ENCODE measurements at regions not wholly inside any gene's neighbourhood (a gene's known extent, or its start where the extent isn't known, plus 50 kb on each side); places are given as distances from the start of the nearest gene placed in this dataset.

DNA sequence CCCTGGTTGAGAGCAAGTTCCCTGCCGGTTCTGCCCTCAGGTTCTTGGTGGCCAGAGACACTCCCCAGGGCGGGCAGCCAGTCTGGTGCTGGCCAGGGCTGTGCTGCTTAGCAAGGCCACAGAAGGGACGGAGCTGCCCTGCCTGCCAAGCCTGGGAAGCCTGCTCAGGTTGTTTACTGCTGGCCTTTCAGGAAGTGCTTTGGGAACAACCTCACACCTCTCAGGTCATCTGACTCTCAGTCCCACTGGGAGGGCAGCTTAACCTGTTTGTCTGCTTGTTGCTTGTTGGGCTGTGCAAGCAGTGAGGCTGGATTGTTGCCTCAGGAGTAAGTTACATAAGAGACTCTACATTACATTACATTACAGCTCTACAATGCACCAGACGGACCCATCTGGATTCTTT lies 75.8 kb upstream of the AFDN start:
- no peaks in the 10 kb centered on the region for H3K79me2 ChIP-seq (ENCODE audit: insufficient read depth, low read length)
- ChIA-PET CTCF (ENCODE audit: low intra/inter-chr PET ratio, low total read pairs) (no interaction called here), POLR2A (interaction anchor here (2.4 to 3.2 kb wide), 2 partner anchors 8 to 11 kb away, joined by 9 to 17 read pairs; no protein-coding TSS in a partner anchor)
- H3K9me3 ChIP-seq (ENCODE audit: low read length): no peaks in the 10 kb centered on the region
- no peak overlapping the region for H2AFZ ChIP-seq (ENCODE audit: low read length)
- H4K20me1 ChIP-seq (ENCODE audit: insufficient read depth, low read length): no peaks in the 10 kb centered on the region
- intact Hi-C loops (cut with micrococcal nuclease; ENCODE audit: unreplicated experiment) (no loop called here), in situ Hi-C loops (cut with HindIII; ENCODE audit: extremely low pct_ligation_motif_present, low pct_unique_long_range_greater_than_20kb) (no loop called here)
- peak; percentile 82 for ATAC-seq
- no peak overlapping the region for H3K4me2 ChIP-seq (ENCODE audit: low read depth, low read length)
- H3K9ac ChIP-seq (ENCODE audit: insufficient read depth, low read depth, low read length): no peak overlapping the region
- no peak overlapping the region for H3K27ac ChIP-seq (ENCODE audit: extremely low read length, insufficient read depth, low read length)
- H3K36me3 ChIP-seq (replicated peaks in 1 of 2; ENCODE audit: control insufficient read depth in 1 of 2, insufficient read depth in 2 of 2, low read length in 2 of 2): no peaks in the 10 kb centered on the region
- peak; percentile 77 for DNase-seq (ENCODE audit: low spot score)
- WGBS (ENCODE audit: low lambda C conversion rate): 69% methylated on average over 4 of the region's 4 CpGs
- BruUV-seq (replicated peaks): no TSS peak
- peak; percentile 53 for FAIRE-seq
- peaks cover 55% of the 10 kb centered on the region for H3K4me1 ChIP-seq (ENCODE audit: insufficient read depth, low read length)
- H3K27me3 ChIP-seq (ENCODE audit: control insufficient read depth in 1 of 2, insufficient read depth in 2 of 2, low read length in 2 of 2): no peaks in the 10 kb centered on the region
- no peak overlapping the region for H3K4me3 ChIP-seq (replicated peaks in 1 of 3; ENCODE audit: insufficient read depth in 1 of 3, low read depth in 2 of 3, low read length in 3 of 3)
- TF ChIP-seq ZNF484 (CRISPR knock-in tag; IDR thresholded peaks at IDR 0.05; ENCODE audit: borderline replicate concordance, low read depth): no peak
- TF ChIP-seq, protein P1, sequence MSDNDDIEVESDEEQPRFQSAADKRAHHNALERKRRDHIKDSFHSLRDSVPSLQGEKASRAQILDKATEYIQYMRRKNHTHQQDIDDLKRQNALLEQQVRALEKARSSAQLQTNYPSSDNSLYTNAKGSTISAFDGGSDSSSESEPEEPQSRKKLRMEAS (IDR thresholded peaks at IDR 0.05): peak; percentile 44; the same call in 1 of the 2 replicates
- TF ChIP-seq TRIM24 (CRISPR knock-in tag; IDR thresholded peaks at IDR 0.05): no peak
- TF ChIP-seq, protein P2, sequence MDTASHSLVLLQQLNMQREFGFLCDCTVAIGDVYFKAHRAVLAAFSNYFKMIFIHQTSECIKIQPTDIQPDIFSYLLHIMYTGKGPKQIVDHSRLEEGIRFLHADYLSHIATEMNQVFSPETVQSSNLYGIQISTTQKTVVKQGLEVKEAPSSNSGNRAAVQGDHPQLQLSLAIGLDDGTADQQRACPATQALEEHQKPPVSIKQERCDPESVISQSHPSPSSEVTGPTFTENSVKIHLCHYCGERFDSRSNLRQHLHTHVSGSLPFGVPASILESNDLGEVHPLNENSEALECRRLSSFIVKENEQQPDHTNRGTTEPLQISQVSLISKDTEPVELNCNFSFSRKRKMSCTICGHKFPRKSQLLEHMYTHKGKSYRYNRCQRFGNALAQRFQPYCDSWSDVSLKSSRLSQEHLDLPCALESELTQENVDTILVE (CRISPR knock-in tag; IDR thresholded peaks at IDR 0.05): no peak
- TF ChIP-seq, protein P3, sequence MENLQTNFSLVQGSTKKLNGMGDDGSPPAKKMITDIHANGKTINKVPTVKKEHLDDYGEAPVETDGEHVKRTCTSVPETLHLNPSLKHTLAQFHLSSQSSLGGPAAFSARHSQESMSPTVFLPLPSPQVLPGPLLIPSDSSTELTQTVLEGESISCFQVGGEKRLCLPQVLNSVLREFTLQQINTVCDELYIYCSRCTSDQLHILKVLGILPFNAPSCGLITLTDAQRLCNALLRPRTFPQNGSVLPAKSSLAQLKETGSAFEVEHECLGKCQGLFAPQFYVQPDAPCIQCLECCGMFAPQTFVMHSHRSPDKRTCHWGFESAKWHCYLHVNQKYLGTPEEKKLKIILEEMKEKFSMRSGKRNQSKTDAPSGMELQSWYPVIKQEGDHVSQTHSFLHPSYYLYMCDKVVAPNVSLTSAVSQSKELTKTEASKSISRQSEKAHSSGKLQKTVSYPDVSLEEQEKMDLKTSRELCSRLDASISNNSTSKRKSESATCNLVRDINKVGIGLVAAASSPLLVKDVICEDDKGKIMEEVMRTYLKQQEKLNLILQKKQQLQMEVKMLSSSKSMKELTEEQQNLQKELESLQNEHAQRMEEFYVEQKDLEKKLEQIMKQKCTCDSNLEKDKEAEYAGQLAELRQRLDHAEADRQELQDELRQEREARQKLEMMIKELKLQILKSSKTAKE (CRISPR knock-in tag; IDR thresholded peaks at IDR 0.05; ENCODE audit: borderline replicate concordance): peak; percentile 41; the same call in 1 of the 2 replicates
- TF ChIP-seq ZNF607 (CRISPR knock-in tag; IDR thresholded peaks at IDR 0.05; ENCODE audit: borderline replicate concordance): peak; percentile 65
- TF ChIP-seq ZNF282 (IDR thresholded peaks at IDR 0.05; ENCODE audit: partially characterized antibody): no peak
- TF ChIP-seq KAT8 (CRISPR knock-in tag; IDR thresholded peaks at IDR 0.05): peak; percentile 74
- no peak for TF ChIP-seq SALL2 (CRISPR knock-in tag; IDR thresholded peaks at IDR 0.05)
- no peak; the same call in 1 of the 2 replicates for TF ChIP-seq GFI1 (CRISPR knock-in tag; IDR thresholded peaks at IDR 0.05; ENCODE audit: borderline replicate concordance)
- peak; percentile 77; the same call in 1 of the 2 replicates for TF ChIP-seq ZFP36L1 (CRISPR knock-in tag; IDR thresholded peaks at IDR 0.05)
- no peak for TF ChIP-seq ZMYM3 (CRISPR knock-in tag; IDR thresholded peaks at IDR 0.05)
- TF ChIP-seq, protein P4, sequence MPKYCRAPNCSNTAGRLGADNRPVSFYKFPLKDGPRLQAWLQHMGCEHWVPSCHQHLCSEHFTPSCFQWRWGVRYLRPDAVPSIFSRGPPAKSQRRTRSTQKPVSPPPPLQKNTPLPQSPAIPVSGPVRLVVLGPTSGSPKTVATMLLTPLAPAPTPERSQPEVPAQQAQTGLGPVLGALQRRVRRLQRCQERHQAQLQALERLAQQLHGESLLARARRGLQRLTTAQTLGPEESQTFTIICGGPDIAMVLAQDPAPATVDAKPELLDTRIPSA (CRISPR knock-in tag; IDR thresholded peaks at IDR 0.05; ENCODE audit: borderline replicate concordance): no peak
- no peak for TF ChIP-seq SOX6 (IDR thresholded peaks at IDR 0.05)
- peak; percentile 19; the same call in 1 of the 2 replicates for TF ChIP-seq SOX6 (CRISPR knock-in tag; IDR thresholded peaks at IDR 0.05)
- no peak for TF ChIP-seq ZSCAN9 (CRISPR knock-in tag; IDR thresholded peaks at IDR 0.05; ENCODE audit: borderline replicate concordance)
- no peak for TF ChIP-seq NAIF1 (CRISPR knock-in tag; IDR thresholded peaks at IDR 0.05; ENCODE audit: borderline replicate concordance)
- no peak for TF ChIP-seq HOXA9 (CRISPR knock-in tag; IDR thresholded peaks at IDR 0.05; ENCODE audit: borderline replicate concordance)
- no peak for TF ChIP-seq ASH2L (IDR thresholded peaks at IDR 0.05; ENCODE audit: insufficient read length, low read depth, low read length)
- TF ChIP-seq TCF7 (IDR thresholded peaks at IDR 0.05; ENCODE audit: low read depth): no peak
- TF ChIP-seq, protein P5, sequence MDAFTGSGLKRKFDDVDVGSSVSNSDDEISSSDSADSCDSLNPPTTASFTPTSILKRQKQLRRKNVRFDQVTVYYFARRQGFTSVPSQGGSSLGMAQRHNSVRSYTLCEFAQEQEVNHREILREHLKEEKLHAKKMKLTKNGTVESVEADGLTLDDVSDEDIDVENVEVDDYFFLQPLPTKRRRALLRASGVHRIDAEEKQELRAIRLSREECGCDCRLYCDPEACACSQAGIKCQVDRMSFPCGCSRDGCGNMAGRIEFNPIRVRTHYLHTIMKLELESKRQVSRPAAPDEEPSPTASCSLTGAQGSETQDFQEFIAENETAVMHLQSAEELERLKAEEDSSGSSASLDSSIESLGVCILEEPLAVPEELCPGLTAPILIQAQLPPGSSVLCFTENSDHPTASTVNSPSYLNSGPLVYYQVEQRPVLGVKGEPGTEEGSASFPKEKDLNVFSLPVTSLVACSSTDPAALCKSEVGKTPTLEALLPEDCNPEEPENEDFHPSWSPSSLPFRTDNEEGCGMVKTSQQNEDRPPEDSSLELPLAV (CRISPR knock-in tag; conservative IDR thresholded peaks at IDR 0.05; ENCODE audit: low read depth): no peak
